Activated CD4-positive, alpha-beta memory T cell treated with anti-CD3 and anti-CD28 coated beads, Interleukin-2, amount 10 ng/mL, durations not matched to agents 7 days and 5 days (primary cell): ENCODE measurements at regions not wholly inside any gene's neighbourhood (a gene's known extent, or its start where the extent isn't known, plus 50 kb on each side); places are given as distances from the start of the nearest gene placed in this dataset.

Experiments used
- CTCF ChIA-PET: fragments of 350-600 bp; sonication (Branson Sonifier 250); formaldehyde crosslinking; loops from one replicate; lab custom pipeline; 2021; ENCODE audit warnings: antibody characterized with exemption, inconsistent platforms; lab: Charles Lee
- POLR2A ChIA-PET: fragments of 350-600 bp; sonication (Branson Sonifier 250); formaldehyde crosslinking; loops from one replicate; lab custom pipeline; 2021; ENCODE audit warnings: antibody characterized with exemption; lab: Charles Lee
- DNase-seq: peaks from one replicate; pipeline ENCODE4 v3.0.0-alpha.2; 2020
- H3K27ac Mint-ChIP-seq: one replicate; pipeline ENCODE4 v1.8.0; 2021; ENCODE audit warnings: mild to moderate bottlenecking, mixed read lengths
- H3K27me3 Mint-ChIP-seq: one replicate; pipeline ENCODE4 v1.8.0; 2021; ENCODE audit warnings: mixed read lengths
- H3K36me3 Mint-ChIP-seq: one replicate; pipeline ENCODE4 v1.8.0; 2021; ENCODE audit warnings: low read depth, mixed read lengths
- H3K4me1 Mint-ChIP-seq: one replicate; pipeline ENCODE4 v1.8.0; 2021; ENCODE audit warnings: mixed read lengths
- H3K4me3 Mint-ChIP-seq: one replicate; pipeline ENCODE4 v1.8.0; 2021; ENCODE audit warnings: mild to moderate bottlenecking, mixed read lengths
- H3K9me3 Mint-ChIP-seq: one replicate; pipeline ENCODE4 v1.8.0; 2021; ENCODE audit warnings: mixed read lengths

DNA sequence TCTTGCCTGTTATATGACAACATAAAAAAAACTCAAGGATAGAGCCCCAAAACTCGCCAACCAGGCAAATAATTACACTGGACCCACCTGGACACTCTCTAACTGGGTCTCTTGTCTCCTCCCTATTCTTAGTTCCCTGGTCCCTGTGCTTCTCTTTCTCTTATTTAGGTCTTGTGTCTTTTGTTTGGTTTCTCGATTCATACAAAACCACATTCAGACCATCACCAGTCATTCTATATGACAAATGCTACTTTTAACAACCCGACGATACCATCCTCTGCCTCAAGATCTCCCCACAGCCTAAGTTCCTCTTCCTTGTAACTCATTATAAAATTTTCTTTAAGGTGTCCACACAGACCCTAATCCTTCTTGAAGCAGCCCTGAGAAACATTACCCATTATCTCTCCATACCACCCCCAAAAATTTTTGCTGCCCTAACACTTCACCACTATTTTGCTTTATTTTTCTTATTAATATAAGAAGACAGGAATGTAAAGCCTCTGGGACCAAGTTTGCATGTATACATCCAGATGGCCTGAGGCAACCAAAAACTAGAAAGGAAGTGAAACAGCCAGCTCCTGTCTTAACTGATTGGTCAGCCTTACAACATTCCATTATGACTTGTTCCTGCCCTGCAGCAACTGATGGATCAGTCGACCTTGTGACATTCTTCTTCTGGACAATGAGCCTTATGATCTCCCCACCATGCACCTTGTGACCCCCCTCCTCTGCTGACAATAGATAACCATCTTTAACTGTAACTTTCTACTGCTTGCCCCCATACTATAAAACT is 638.2 kb downstream of the AMY1C start:
- no peak overlapping the region for H3K27ac Mint-ChIP-seq
- H3K27me3 Mint-ChIP-seq: no peaks in the 10 kb centered on the region
- CTCF ChIA-PET: no interaction called here
- DNase-seq: no peak
- H3K4me3 Mint-ChIP-seq: no peak overlapping the region
- peaks cover 26% of the 10 kb centered on the region for H3K9me3 Mint-ChIP-seq
- no peaks in the 10 kb centered on the region for H3K36me3 Mint-ChIP-seq
- POLR2A ChIA-PET: no interaction called here
- H3K4me1 Mint-ChIP-seq: no peaks in the 10 kb centered on the region

DNA sequence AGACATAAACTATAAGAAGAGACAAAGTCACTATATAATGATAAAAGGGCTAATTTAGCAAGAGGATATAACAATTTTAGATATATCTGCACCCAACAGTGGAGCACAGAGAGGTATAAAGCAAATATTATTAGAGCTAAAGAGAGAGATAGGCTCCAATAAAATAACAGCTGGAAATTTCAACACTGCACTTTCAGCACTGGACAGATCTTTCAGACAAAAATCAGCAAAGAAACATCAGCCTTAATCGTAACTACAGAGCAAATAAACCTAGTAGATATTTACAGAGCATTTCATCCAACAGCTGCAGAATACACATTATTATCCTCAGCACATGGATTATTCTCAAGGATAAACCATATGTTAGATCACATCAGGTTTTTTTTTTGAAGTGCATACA is 642.9 kb downstream of the AMY1C start:
- POLR2A ChIA-PET: no interaction called here

DNA sequence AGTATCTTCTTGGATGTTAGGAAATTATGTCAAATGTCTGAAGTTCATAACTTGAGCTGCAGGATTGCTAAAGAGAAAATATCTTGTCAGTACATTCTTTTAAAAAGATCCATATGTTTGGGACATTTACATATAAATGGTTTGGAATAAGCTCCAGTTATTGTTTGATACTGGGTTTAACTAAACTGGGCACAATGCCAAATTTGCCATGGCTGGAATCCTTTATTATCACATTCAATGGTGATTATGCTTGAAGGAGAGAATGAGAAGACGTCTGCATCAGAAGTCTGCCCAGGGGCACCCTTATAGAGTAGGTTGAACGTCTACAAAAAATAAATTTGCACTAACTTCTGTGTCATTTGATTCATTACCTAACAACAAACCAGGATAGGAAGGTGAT is 652.5 kb downstream of the AMY1C start:
- DNase-seq: no peak
- Mint-ChIP-seq H3K27me3 (no peaks in the 10 kb centered on the region), H3K9me3 (peaks cover 12% of the 10 kb centered on the region), H3K4me3 (no peak overlapping the region), H3K4me1 (no peaks in the 10 kb centered on the region), H3K36me3 (no peaks in the 10 kb centered on the region), H3K27ac (no peak overlapping the region)
- ChIA-PET POLR2A (no interaction called here), CTCF (no interaction called here)

More for the DNA sequence above, 642.9 kb downstream of the AMY1C start:
- no peaks in the 10 kb centered on the region for H3K4me1 Mint-ChIP-seq
- no peak overlapping the region for H3K4me3 Mint-ChIP-seq
- DNase-seq: no peak
- H3K27me3 Mint-ChIP-seq: no peaks in the 10 kb centered on the region
- no peak overlapping the region for H3K27ac Mint-ChIP-seq
- CTCF ChIA-PET: interaction anchor here (0.6 kb wide), 1 partner anchor 1096 kb away, joined by 3 read pairs; no protein-coding TSS in a partner anchor
- no peaks in the 10 kb centered on the region for H3K36me3 Mint-ChIP-seq
- H3K9me3 Mint-ChIP-seq: peaks cover 28% of the 10 kb centered on the region

- Mint-ChIP-seq H3K4me1 (no peaks in the 10 kb centered on the region), H3K9me3 (peaks cover 15% of the 10 kb centered on the region), H3K36me3 (no peaks in the 10 kb centered on the region), H3K4me3 (no peak overlapping the region), H3K27ac (no peak overlapping the region), H3K27me3 (no peaks in the 10 kb centered on the region)
- DNase-seq: no peak
- CTCF ChIA-PET: no interaction called here
- POLR2A ChIA-PET: no interaction called here
Measured at GRCh38 chr1:104403883-104404282, 654.2 kb downstream of the AMY1C start.

GRCh38 chr1:104406728-104407127 is 657.0 kb downstream of the AMY1C start:
- CTCF ChIA-PET: no interaction called here
- no peak for DNase-seq
- Mint-ChIP-seq H3K27me3 (no peaks in the 10 kb centered on the region), H3K27ac (no peak overlapping the region), H3K36me3 (no peaks in the 10 kb centered on the region), H3K9me3 (peaks cover 18% of the 10 kb centered on the region), H3K4me3 (no peak overlapping the region), H3K4me1 (no peaks in the 10 kb centered on the region)
- POLR2A ChIA-PET: no interaction called here

GRCh38 chr1:104408268-104408667 is 658.6 kb downstream of the AMY1C start:
- Mint-ChIP-seq H3K9me3 (peaks cover 18% of the 10 kb centered on the region), H3K4me3 (no peak overlapping the region), H3K27me3 (no peaks in the 10 kb centered on the region), H3K4me1 (no peaks in the 10 kb centered on the region), H3K27ac (no peak overlapping the region), H3K36me3 (no peaks in the 10 kb centered on the region)
- ChIA-PET CTCF (interaction anchor here (0.6 kb wide), 1 partner anchor 961 kb away, joined by 4 read pairs; no protein-coding TSS in a partner anchor), POLR2A (no interaction called here)
- DNase-seq: no peak

GRCh38 chr1:104435255-104435654 is 685.6 kb downstream of the AMY1C start:
- Mint-ChIP-seq H3K36me3 (no peaks in the 10 kb centered on the region), H3K27ac (no peak overlapping the region), H3K9me3 (peaks cover 6% of the 10 kb centered on the region), H3K27me3 (no peaks in the 10 kb centered on the region), H3K4me3 (no peak overlapping the region), H3K4me1 (no peaks in the 10 kb centered on the region)
- DNase-seq: no peak
- ChIA-PET POLR2A (no interaction called here), CTCF (no interaction called here)

DNA sequence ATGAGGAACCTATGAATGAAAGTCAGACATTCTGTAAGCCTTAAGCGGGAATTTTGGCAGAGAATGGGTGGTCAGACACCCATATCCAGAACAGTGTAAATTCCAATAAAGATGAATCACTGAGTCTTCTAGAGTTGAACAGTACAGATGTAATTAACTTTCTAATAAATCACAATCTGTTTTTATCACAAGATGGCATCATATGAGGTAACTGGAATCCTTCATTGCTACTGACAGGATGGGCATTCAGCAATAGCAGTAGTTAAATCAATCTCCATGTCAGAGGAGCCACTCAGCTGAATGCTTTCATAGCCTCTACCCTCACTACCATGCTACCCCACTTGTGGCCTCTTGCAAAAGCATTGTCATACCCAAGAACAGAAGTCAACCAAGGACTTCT is 690.3 kb downstream of the AMY1C start:
- Mint-ChIP-seq H3K9me3 (peaks cover 14% of the 10 kb centered on the region), H3K4me1 (no peaks in the 10 kb centered on the region), H3K27me3 (no peaks in the 10 kb centered on the region), H3K27ac (no peak overlapping the region), H3K36me3 (no peaks in the 10 kb centered on the region), H3K4me3 (no peak overlapping the region)
- POLR2A ChIA-PET: no interaction called here
- CTCF ChIA-PET: no interaction called here
- DNase-seq: no peak

DNA sequence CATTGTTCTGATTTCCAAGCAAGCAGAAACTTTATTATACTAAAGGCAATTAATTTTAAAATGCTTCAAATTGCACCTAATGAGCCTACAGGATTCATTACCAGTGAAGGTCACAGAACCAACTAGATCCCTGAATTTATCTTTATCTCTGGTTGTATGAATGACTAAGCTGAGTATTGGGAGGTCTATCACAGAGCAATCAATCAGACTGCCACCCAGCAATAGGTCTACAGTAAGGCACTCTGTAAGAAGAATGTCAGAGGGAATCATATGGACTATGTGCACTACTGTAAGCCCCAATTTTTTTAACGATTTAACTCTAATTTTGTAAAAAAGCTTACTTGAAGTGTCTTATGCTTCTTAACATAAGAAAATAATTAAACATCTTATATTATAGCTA is 707.0 kb downstream of the AMY1C start:
- Mint-ChIP-seq H3K4me3 (no peak overlapping the region), H3K27me3 (no peaks in the 10 kb centered on the region), H3K9me3 (peaks cover 12% of the 10 kb centered on the region), H3K27ac (no peak overlapping the region), H3K4me1 (no peaks in the 10 kb centered on the region), H3K36me3 (no peaks in the 10 kb centered on the region)
- CTCF ChIA-PET: no interaction called here
- no peak for DNase-seq
- POLR2A ChIA-PET: no interaction called here

DNA sequence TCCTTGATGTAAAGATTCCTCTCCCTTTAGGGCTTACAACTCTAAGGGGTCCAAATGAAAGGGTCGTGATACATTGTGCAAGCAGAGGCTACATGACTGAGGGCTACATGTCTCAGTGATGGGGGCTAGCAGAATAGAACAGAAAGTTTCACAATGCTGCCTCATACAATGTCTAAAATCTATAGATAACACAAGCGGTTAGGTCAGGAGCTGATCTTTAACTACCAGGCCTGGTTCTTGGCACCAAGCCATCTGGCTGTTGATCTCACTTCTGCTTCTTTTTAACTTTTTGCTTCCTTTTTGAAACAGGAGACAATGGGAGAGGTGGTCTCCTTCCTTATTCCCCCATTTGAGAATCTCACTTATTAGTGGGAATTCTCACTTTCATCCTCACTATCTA is 710.2 kb downstream of the AMY1C start:
- H3K36me3 Mint-ChIP-seq: no peaks in the 10 kb centered on the region

DNA sequence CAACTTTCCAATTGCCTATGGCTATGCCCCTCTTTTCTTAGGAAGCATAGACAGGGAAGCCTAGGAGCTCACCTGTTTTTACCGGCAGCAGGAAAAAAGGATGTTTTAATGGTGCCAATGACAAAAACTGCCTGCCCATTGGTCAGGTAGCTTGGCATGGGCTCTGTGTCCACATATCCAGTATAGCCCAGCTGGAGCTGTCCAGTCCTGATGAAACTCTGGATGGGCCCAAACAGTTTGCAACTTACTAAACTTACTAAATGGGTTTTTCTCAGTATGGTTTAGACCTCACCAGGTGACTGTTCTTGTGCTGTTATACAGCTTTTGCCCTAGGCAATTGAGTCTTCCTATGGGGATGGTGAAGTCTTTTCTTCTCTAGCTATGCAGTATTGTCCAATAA is 711.2 kb downstream of the AMY1C start:
- peaks cover 17% of the 10 kb centered on the region for H3K9me3 Mint-ChIP-seq
- no peaks in the 10 kb centered on the region for H3K27me3 Mint-ChIP-seq
- no peaks in the 10 kb centered on the region for H3K36me3 Mint-ChIP-seq
- ChIA-PET POLR2A (no interaction called here), CTCF (no interaction called here)
- no peaks in the 10 kb centered on the region for H3K4me1 Mint-ChIP-seq
- no peak for DNase-seq
- no peak overlapping the region for H3K27ac Mint-ChIP-seq
- H3K4me3 Mint-ChIP-seq: no peak overlapping the region

More for the DNA sequence above, 710.2 kb downstream of the AMY1C start:
- Mint-ChIP-seq H3K27me3 (no peaks in the 10 kb centered on the region), H3K27ac (no peak overlapping the region), H3K4me3 (no peak overlapping the region), H3K9me3 (peaks cover 17% of the 10 kb centered on the region), H3K4me1 (no peaks in the 10 kb centered on the region)
- CTCF ChIA-PET: no interaction called here
- POLR2A ChIA-PET: no interaction called here
- no peak for DNase-seq

GRCh38 chr1:104463126-104463697 is 713.5 kb downstream of the AMY1C start:
- ChIA-PET POLR2A (no interaction called here), CTCF (no interaction called here)
- Mint-ChIP-seq H3K4me3 (no peak overlapping the region), H3K27me3 (no peaks in the 10 kb centered on the region), H3K36me3 (no peaks in the 10 kb centered on the region), H3K9me3 (peaks cover 23% of the 10 kb centered on the region), H3K27ac (no peak overlapping the region), H3K4me1 (peaks cover 7% of the 10 kb centered on the region)
- no peak for DNase-seq

DNA sequence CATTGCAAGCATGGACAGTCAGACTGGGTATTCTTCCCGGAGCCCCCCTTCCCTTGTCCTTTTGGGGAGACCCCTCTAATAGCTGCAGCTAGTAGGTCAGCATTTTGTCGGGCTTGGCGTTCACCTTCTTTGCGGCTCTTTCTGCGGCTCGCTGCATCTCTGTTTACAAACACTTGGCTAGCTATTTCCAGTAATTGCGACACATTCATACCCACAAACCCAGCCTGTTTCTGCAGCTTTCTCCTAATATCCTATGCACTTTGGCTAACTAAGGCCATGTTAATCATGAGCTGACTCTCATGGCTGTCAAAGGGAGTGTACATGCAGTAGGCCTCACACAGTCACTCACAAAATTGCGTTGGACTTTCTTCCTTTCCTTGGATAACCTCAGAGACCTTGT is 716.4 kb downstream of the AMY1C start:
- POLR2A ChIA-PET: no interaction called here
- no peaks in the 10 kb centered on the region for H3K27me3 Mint-ChIP-seq
- no peak overlapping the region for H3K4me3 Mint-ChIP-seq
- CTCF ChIA-PET: no interaction called here
- H3K4me1 Mint-ChIP-seq: peaks cover 7% of the 10 kb centered on the region
- peaks cover 21% of the 10 kb centered on the region for H3K9me3 Mint-ChIP-seq
- no peak for DNase-seq
- no peak overlapping the region for H3K27ac Mint-ChIP-seq
- no peaks in the 10 kb centered on the region for H3K36me3 Mint-ChIP-seq

DNA sequence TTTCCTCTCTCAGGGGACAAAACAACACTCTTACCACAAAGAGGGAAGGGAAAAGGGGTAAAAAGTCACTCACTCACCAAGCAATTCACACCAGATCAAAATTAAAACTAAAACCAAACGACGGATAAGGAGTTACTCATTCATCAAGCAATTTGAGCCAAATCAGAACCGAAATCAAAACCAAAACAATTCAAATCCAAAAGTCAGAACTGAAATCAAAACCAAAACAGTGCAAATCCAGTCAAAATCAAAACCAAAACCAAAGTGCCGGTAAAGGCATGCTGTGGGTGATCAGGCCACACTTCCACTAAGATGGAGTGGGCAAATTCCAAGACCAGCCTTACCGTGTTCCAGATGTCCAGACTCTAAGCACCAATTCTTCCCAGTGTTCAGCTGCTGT is 717.9 kb downstream of the AMY1C start:
- peak overlapping the region; percentile 40 for H3K4me3 Mint-ChIP-seq
- CTCF ChIA-PET: no interaction called here
- POLR2A ChIA-PET: no interaction called here
- H3K27ac Mint-ChIP-seq: peak overlapping the region; percentile 16
- H3K27me3 Mint-ChIP-seq: no peaks in the 10 kb centered on the region
- H3K4me1 Mint-ChIP-seq: peaks cover 7% of the 10 kb centered on the region
- H3K36me3 Mint-ChIP-seq: no peaks in the 10 kb centered on the region
- DNase-seq: no peak
- H3K9me3 Mint-ChIP-seq: peaks cover 15% of the 10 kb centered on the region
